Thyroid gland (tissue), 4 donors: ENCODE measurements at regions not wholly inside any gene's neighbourhood (a gene's known extent, or its start where the extent isn't known, plus 50 kb on each side); places are given as distances from the start of the nearest gene placed in this dataset.

Experiments used
- POLR2A ChIP-seq, 2 donors: fragments of 450-650 bp; IDR thresholded peaks; one replicate each; pipeline ENCODE4 v1.6.1; 2017; ENCODE audit warnings: antibody characterized with exemption in 2 of 2, mild to moderate bottlenecking in 2 of 2, moderate library complexity in 1 of 2
- TF ChIP-seq, protein P1 (sequence below), 6 experiments: fragments of 200-600 bp in 3 of 6; fragments of 450-650 bp in 3 of 6; sonication (generic) in 3 of 6; IDR thresholded peaks; one replicate each; pipeline ENCODE4 v1.5.1; 2016 to 2019; ENCODE audit warnings: antibody characterized with exemption in 6 of 6, mild to moderate bottlenecking in 2 of 6, inconsistent platforms in 1 of 6, moderate library complexity in 1 of 6

DNA sequence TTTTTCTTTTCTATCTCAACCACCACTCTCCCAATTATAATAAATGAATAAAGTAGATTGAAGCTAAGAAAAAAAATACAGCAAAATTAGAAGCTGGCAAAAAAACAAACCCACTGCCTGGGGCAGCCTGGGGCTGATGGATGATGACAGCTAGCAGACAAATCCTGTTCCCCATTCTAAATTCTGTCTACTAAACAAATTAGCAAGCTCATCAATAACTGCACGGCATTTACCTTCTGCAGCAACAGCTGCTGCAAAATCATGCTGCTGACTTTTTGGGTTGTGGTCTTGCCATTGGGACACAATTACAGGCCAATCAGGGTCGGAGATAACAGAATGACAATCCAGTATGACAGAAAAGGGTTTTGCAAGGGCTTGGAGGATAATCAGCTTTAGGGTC, 443.6 kb upstream of the SOX5 start:
- TF ChIP-seq, protein P1, sequence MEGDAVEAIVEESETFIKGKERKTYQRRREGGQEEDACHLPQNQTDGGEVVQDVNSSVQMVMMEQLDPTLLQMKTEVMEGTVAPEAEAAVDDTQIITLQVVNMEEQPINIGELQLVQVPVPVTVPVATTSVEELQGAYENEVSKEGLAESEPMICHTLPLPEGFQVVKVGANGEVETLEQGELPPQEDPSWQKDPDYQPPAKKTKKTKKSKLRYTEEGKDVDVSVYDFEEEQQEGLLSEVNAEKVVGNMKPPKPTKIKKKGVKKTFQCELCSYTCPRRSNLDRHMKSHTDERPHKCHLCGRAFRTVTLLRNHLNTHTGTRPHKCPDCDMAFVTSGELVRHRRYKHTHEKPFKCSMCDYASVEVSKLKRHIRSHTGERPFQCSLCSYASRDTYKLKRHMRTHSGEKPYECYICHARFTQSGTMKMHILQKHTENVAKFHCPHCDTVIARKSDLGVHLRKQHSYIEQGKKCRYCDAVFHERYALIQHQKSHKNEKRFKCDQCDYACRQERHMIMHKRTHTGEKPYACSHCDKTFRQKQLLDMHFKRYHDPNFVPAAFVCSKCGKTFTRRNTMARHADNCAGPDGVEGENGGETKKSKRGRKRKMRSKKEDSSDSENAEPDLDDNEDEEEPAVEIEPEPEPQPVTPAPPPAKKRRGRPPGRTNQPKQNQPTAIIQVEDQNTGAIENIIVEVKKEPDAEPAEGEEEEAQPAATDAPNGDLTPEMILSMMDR (IDR thresholded peaks at IDR 0.05): no peak
- no peak for TF ChIP-seq POLR2A (IDR thresholded peaks at IDR 0.05)
